NCI-H226 (cell line): ENCODE measurements at regions not wholly inside any gene's neighbourhood (a gene's known extent, or its start where the extent isn't known, plus 50 kb on each side); places are given as distances from the start of the nearest gene placed in this dataset.

ENCODE experiments used
- DNase-seq: peaks from one replicate; pipeline ENCODE4 v3.0.0-alpha.2; 2015

DNA sequence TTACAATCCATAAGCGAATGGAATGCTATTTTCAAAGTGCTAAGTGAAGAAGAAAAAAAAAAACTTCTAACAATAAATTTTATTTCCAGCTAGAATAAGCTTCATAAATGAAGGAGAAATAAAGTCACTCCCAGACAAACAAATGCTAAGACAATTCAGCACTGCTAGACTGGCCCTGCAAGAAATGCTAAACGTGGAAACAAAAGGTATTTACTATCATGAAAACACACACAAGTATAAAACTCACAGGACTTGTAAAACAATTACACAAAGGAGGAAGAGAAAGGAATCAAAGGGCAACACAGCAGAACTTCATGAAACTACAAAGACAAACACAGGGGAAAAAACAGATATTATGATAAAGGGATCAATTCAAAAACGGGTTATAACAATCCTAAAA is 85.8 kb upstream of the NELL2 start:
- no peak for DNase-seq

- DNase-seq = no peak
These were observed 84.7 kb upstream of the NELL2 start for GRCh38 chr12:44960856-44961255.

DNA sequence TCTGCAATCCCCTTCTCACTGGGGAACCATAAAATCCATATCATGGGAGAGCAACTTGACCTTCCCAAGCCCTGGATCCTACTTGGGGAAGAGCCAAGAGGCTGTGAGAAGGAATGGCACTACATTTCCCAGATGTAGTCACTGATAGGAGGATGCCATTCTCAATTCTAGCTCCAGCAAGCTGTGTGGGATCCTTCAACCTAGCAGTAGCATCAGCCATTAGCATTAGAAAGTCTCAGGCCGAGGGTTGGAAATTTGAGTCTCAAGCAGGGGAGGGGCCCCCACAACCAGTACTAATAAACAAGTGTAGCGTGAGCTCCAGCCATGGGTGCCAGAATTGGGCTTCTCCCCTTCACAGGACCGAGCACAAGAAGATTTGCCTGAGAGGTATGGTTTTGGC is 84.3 kb upstream of the NELL2 start:
- DNase-seq = no peak

DNA sequence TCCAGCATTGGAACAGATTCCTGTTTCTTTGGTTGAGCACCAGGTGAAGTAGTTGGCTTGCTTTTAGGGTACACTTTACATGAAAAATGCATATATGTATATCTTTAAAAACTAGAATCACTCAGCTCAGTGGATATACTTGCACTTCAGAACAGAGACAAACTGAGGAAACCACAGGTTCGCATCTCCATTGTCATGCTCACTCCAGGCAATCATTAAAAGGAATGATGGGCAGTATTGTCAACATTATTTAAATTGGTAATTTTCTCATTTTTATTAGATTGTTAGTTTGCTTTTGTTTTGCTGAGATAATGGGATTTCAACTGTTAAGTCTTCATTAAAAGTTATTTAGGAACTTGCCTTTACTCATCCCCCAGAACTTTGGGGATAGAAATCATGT is 71.0 kb upstream of the NELL2 start:
- no peak for DNase-seq

DNA sequence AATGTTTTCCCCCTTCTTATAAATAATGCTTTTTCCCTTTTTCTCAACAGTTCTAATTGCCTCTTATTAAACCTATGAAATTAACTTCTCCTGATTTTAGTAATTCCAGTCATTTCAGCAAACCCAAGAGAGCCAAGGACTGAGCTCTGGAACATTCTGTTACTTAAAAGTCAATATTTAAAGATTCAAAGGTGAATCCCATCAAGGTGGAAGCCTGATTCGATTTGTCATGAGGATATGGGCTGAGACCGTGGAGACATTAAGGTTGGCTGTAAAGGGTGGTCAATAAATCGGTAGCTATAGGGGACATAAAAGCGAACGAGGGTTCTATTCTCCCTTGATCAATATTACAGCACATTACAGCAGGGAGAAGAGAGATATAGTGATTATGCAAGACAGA is 66.6 kb upstream of the NELL2 start:
- DNase-seq = no peak

DNA sequence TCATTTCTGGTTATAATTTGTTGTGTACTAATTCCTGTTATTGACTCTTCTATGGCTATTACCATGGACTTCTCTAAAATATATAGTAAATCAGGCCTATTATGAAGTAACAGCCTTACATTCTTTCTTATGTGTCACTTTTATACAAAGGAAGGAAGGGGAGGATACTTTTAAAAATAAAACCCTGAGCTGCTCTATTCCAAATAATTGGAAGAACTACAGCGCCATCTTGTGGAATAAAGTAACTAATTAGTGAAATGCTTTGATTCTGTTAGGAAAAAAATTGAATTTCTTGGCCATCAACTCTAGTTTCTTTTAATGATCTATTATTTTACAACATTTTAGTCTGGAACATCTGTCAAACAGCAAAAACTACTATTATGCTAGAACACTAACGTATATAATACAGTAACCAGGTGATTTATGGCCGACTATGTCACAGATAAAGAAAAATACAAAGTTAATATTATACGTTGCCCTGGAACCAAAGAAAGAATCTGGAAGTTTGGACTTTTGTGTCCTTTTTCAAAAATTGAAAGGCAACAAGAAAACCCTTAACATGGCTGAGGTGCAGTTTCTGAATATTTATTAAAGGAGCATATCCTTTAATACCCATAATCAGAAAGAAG is 55.0 kb upstream of the NELL2 start:
- peak; percentile 59 for DNase-seq

DNA sequence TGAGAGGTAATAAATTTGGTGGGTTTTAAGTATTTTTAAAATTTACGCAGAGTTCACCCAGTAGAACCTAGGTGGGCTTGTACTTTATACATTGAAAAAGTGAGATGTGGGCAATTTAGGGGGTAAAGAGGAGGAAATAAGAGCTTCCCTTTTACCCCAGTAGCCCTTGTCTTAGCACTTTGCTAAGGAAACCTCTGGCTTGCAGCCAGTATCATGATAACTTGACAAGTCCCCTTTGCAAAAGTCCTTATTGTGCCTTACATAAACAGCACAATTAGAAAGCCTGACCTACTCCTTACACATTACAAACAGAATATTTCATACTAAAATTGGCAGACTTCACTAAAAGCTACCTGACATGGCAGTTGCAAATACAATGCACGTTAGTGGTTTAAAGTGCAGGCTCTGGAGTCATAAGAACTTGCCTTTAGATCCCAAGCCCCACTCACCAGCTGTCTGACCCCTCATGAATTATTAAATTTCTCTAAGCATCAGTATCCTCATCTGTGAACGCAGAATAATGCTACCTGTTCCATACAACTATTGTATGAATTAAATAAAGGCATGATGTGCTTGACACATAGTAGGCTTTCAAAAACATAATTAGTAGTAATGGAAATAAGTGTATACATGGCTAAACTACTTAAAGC is 53.2 kb upstream of the NELL2 start:
- no peak for DNase-seq
